ENCODE measurements at regions not wholly inside any gene's neighbourhood (a gene's known extent, or its start where the extent isn't known, plus 50 kb on each side); places are given as distances from the start of the nearest gene placed in this dataset.

DNA sequence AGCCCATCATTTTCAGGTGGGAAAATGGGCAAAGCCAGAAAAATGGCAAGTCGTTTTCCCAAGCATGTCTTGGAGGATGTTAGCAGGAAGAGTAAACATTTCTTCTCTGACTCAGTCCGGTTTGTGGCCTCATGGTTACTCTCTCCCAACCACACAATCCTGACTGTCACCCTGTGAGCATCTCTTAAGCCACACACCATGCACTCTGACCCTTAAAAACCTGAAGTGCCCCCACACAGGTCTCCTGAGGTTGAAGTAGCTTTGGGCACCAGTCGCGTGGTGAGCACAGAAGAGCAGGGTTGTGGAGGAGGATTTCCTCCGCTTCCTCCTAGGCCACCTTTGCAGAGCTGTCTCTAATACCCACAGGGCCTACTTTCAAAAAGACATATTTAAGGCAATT, 387.3 kb upstream of the NPVF start:
- TF ChIP-seq, protein P1, sequence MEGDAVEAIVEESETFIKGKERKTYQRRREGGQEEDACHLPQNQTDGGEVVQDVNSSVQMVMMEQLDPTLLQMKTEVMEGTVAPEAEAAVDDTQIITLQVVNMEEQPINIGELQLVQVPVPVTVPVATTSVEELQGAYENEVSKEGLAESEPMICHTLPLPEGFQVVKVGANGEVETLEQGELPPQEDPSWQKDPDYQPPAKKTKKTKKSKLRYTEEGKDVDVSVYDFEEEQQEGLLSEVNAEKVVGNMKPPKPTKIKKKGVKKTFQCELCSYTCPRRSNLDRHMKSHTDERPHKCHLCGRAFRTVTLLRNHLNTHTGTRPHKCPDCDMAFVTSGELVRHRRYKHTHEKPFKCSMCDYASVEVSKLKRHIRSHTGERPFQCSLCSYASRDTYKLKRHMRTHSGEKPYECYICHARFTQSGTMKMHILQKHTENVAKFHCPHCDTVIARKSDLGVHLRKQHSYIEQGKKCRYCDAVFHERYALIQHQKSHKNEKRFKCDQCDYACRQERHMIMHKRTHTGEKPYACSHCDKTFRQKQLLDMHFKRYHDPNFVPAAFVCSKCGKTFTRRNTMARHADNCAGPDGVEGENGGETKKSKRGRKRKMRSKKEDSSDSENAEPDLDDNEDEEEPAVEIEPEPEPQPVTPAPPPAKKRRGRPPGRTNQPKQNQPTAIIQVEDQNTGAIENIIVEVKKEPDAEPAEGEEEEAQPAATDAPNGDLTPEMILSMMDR (IDR thresholded peaks at IDR 0.05; ENCODE audit: unreplicated experiment), result no peak
- no peak for DNase-seq (ENCODE audit: low spot score, unreplicated experiment)
- peaks cover 2% of the 10 kb centered on the region for H3K36me3 Mint-ChIP-seq (ENCODE audit: insufficient read depth)
- H3K9me3 Mint-ChIP-seq (ENCODE audit: low read depth), result peaks cover 10% of the 10 kb centered on the region
- H3K27ac Mint-ChIP-seq, result no peak overlapping the region
- H3K27me3 Mint-ChIP-seq, result no peaks in the 10 kb centered on the region
- peaks cover 7% of the 10 kb centered on the region for H3K4me1 Mint-ChIP-seq (ENCODE audit: low read depth)
- no peak overlapping the region for H3K4me3 Mint-ChIP-seq (ENCODE audit: low read depth)

DNA sequence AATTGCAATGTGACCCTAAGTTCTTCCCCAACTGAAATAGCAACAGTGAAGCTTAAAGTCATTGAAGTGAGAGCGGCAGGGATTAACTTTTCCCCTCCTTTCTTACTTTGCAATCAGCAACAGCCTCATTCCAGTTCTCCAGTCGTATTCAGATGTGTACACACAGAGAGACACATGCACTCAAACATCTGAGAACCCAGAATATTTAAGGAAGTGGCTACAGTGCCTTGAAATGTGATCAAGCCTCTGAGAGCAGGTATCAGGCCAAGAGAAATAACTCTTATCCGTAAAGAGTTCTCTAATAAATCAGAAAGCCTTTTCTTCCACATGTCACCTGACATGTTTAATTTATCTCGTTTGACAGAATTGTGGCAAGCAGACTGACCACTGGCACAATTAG, 388.9 kb upstream of the NPVF start:
- no peak overlapping the region for H3K4me3 Mint-ChIP-seq (ENCODE audit: low read depth)
- H3K27ac Mint-ChIP-seq, result no peak overlapping the region
- H3K27me3 Mint-ChIP-seq, result no peaks in the 10 kb centered on the region
- no peak for DNase-seq (ENCODE audit: low spot score, unreplicated experiment)
- H3K36me3 Mint-ChIP-seq (ENCODE audit: insufficient read depth), result no peaks in the 10 kb centered on the region
- H3K4me1 Mint-ChIP-seq (ENCODE audit: low read depth), result peaks cover 7% of the 10 kb centered on the region
- peaks cover 1% of the 10 kb centered on the region for H3K9me3 Mint-ChIP-seq (ENCODE audit: low read depth)
- TF ChIP-seq, protein P1 (IDR thresholded peaks at IDR 0.05; ENCODE audit: unreplicated experiment), result no peak

DNA sequence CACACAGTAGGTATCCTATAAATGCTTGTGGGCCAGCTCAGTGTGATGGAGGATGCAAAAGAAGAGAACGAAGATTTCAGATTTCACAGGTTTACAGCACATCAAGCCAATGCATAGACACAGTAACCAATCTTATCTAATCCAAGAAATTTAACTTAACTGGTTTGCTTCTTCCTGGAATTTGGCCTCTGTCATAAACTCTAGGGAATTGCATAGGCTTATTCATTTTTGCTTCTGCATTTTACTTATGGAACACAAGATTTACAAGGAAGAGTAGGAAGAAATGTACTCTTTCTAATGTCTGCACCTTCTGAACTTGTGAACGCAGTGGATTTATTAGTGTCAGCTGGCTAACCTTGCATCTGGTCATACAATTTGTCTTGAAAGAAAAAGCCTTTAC, 389.4 kb upstream of the NPVF start:
- TF ChIP-seq, protein P1 (IDR thresholded peaks at IDR 0.05; ENCODE audit: unreplicated experiment), result no peak
- H3K4me3 Mint-ChIP-seq (ENCODE audit: low read depth), result no peak overlapping the region
- peaks cover 7% of the 10 kb centered on the region for H3K4me1 Mint-ChIP-seq (ENCODE audit: low read depth)
- DNase-seq (ENCODE audit: low spot score, unreplicated experiment), result no peak
- H3K36me3 Mint-ChIP-seq (ENCODE audit: insufficient read depth), result no peaks in the 10 kb centered on the region
- no peak overlapping the region for H3K27ac Mint-ChIP-seq
- no peaks in the 10 kb centered on the region for H3K9me3 Mint-ChIP-seq (ENCODE audit: low read depth)
- H3K27me3 Mint-ChIP-seq, result no peaks in the 10 kb centered on the region

DNA sequence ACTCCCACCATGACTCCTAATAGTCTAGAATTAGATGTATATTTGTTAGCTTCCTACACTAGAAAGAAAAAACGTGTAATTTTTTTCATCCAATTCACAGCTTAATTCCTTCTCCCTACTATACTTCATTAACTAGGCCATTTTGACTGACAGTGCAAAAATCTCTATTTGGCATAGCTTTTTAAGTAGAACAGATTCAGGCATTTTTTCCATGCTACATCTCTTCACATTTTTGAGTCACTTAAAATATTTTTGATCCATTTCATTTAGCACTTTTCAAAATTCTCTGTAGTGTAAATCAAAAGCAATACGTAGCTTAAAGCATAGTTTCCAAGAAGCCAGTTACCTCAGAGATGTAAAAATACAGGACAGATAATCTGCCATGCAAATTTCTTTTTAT, 391.1 kb upstream of the NPVF start:
- peaks cover 7% of the 10 kb centered on the region for H3K4me1 Mint-ChIP-seq (ENCODE audit: low read depth)
- no peaks in the 10 kb centered on the region for H3K36me3 Mint-ChIP-seq (ENCODE audit: insufficient read depth)
- H3K27ac Mint-ChIP-seq, result no peak overlapping the region
- H3K9me3 Mint-ChIP-seq (ENCODE audit: low read depth), result no peaks in the 10 kb centered on the region
- no peaks in the 10 kb centered on the region for H3K27me3 Mint-ChIP-seq
- TF ChIP-seq, protein P1 (IDR thresholded peaks at IDR 0.05; ENCODE audit: unreplicated experiment), result no peak
- no peak for DNase-seq (ENCODE audit: low spot score, unreplicated experiment)
- H3K4me3 Mint-ChIP-seq (ENCODE audit: low read depth), result no peak overlapping the region

DNA sequence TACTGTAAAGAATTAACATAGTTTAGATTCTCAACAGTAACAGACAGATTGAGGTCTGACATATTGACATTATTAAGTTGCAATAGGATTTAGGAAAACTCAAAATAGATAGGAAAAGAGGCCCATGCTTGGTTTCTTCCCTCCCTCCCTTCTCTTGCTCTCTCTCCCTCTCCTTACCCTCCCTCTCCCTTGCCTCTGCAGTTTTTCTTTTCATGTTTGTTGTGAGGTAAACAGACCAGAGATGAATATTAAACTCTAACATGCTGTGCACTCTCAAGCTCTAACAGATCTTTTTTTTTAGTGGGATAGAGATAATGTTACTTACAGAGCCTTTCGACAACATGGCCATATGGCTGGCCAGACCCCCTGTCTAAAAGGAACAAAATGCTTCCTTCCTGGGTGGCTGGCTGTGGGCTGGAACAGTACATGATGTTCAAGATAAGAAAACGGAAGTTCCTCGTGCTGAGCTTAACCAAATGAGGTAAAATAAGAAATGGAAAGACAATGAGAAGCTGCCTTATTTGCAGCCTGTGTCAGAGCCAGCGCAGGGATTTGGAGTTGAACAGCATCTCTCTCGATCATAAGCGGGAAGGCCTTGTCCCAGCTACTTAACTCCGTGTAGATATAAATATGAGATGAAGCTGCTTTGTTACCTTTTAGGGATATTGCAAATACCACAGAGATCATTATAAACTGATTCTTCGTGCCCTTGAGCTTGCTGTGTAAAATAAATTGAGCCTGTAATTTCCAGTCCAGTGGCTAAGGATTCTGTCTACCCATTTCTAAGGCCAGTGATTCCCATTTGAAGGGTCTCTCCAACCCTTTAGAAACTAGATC, 391.9 kb upstream of the NPVF start:
- Mint-ChIP-seq H3K4me3 (ENCODE audit: low read depth) (no peak overlapping the region), H3K36me3 (ENCODE audit: insufficient read depth) (no peaks in the 10 kb centered on the region)
- TF ChIP-seq, protein P1 (IDR thresholded peaks at IDR 0.05; ENCODE audit: unreplicated experiment), result no peak

More for the DNA sequence above, 391.9 kb upstream of the NPVF start:
- no peaks in the 10 kb centered on the region for H3K27me3 Mint-ChIP-seq
- H3K9me3 Mint-ChIP-seq (ENCODE audit: low read depth), result no peaks in the 10 kb centered on the region
- no peak for DNase-seq (ENCODE audit: low spot score, unreplicated experiment)
- no peak overlapping the region for H3K27ac Mint-ChIP-seq
- H3K4me1 Mint-ChIP-seq (ENCODE audit: low read depth), result peaks cover 8% of the 10 kb centered on the region

All from progenitor cell of endocrine pancreas (in vitro differentiated cells).